GM19397 (cell line): ENCODE measurements at regions not wholly inside any gene's neighbourhood (a gene's known extent, or its start where the extent isn't known, plus 50 kb on each side); places are given as distances from the start of the nearest gene placed in this dataset.
"Not testable (repeated sequence)": the region's sequence is repeated elsewhere in the genome, so short reads cannot be mapped to it uniquely, and the experiment has no call there.

Experiments
- ATAC-seq: cut with Tn5 transposase; IDR thresholded peaks from one replicate; pipeline ENCODE4 v1.9.1; 2021; ENCODE audit warnings: mild to moderate bottlenecking, moderate library complexity; ENCODE audit not compliant: unreplicated experiment

DNA sequence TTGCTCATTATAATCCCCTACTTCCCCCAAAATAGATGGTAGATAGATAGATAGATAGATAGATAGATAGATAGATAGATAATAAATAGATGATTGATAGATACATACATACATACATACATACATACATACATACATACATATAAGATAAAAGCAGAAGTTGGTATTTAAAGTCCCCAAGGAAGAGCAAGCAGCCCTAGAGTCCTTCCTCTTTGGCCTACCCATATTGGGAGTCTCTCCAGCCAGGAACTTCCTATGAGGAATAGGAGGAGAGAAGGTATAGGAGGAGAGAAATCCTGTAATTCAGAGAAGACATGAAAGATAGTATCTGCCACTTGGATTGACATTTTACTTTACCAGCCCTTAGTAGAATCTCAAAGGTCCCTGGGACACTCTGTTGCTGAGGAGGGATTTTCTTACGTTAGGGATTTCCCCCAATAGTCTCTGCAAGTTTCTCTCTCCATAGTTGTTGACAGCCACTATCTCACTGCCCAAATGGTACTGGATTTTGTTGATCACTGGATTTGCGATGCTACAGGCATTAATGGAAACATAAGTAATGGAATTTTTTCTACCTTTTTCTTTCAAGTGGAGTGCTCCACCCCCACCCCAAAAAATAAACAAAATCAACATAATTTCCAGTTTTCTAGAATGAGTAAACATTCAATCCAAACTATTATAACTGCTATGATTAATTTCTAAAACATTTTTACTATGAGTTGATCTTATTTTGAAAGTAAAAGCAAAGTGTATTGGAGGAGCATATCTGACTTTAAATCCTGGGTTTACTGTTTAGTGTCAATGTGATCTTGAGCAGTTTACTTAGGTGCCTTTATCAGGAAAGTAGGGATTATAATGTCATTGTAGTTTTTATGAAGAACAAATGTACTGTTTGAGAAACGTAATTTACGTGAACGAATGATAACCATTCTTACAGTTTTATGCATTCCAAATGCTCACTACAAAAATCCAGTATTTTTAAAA is 93.2 kb upstream of the TNFSF4 start:
- ATAC-seq: no peak

DNA sequence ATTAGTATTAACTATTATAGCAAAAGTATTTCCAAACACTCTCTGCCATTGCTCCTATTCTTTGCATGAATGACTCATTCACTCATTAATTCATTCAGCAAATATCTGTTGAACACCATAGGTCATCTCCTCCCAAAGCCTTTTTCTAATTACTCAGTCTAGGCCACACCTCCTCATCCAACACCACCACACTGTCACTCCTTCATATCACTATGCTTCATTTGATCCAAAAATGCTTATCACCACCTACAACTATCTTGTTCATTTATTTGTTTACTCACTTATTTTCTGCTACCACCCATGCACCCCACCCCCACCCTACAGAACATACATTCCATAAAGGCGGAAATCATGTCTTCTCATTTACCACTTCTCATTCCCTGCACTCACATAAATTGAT is 94.4 kb upstream of the TNFSF4 start:
- no peak for ATAC-seq

DNA sequence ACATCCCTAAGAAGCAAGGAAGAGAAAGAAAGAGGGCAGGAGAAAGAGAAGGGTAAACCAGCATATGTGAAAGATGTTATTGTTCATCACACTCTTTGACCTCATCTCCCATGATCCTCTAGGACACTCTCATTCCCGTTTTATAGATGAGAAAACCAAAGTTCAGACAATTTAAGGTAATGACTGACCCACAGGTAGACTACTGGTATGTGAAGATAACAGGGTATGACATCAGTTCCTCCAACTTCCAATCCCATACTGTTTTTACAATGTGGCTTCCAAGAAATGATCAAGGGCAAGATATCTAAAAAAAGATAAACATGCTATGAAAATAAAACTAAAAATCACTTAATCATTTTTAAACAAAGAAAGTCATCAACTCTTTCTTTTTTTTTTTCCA is 95.2 kb upstream of the TNFSF4 start:
- no peak for ATAC-seq

DNA sequence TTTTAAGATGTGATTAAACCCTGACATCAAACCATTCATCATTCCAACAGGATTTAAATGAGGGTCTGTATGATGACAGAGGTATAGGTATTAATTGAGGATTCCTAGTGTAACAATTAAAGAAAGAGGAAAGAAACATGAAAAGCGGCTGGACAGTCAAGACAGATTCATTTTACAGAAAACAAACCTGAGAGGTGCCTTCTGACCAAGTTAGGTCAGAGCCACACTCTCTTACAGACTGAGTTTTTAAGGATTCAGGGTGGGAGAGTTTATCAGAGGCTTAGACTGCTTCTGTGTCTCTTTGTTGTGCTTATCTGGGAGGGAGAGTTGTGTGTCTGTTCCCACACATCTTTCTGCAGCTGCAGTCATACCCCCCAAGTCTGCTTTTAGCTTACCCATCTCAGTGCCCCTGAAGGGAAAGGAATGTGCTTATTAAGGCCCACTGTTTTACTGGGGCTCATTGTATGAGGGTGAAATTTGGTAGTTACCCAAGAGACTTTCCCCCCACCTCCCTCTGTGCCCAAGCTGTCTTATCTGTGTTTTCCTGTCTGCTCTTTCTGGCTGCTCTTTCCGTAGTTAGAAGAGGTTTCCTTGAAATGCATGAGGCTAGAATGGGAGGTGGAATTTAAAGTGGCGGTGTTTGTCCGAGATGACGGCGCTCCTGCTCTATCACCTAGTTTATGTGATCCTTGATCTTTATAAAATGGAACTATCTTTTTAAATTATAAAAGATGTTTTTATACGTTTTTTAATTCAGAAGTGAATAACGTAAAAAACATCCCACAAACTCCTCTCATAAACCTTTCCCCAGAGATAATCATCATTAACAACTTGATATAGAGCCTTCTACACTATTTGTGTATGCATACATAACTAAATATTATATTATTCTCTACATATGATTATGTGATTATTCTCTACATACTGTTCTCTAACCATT is 96.0 kb upstream of the TNFSF4 start:
- ATAC-seq: no peak

DNA sequence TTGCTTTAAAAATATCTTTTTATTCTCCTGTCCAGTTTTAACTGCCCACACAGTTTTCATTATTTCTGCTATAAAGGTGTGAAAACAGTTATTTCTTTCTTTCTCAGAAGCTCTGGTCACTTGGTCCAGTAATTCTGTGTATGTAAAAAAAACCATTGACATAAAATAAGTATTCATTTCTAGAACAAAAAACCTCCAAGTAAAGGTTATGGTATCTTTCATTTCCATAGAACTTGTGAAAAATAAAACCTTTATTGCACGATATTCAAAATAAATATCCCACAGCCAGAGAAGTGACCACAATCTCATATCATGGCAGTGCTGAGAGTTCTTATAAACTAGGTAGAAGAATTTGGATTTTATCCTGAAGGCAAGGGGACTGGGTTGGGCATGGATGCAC is 96.9 kb upstream of the TNFSF4 start:
- ATAC-seq: no peak

DNA sequence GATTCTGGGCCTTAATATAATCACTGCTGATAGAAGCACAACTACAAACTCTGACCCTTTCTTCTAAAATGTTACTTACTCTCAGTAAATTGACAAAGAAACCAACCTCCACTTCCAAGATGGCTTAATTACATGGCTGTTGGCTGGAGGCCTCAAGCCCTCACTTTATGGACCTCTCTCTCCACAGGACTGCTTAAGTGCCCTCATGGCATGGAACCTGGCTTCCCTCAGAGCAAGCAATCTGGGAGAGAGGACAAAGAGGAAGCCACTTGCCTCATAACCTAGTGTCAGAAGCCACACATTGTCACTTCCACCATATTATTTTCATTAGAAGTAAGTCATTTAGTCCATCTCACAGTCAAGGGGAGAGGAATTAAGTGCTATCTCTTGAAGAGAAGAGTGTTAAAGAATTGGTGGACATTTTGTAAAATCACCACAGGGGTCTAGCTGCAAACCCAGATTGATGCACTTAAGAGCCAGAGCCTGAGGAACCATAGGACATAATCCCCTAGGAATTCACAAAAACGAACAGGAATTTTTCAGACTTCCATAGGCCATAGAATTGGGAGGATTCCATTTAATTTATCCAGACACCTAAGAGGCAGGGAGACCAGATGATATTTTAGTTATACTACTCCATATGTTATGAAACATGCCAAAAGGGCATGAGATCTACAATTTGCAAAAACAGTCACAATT is 97.5 kb upstream of the TNFSF4 start:
- no peak for ATAC-seq

DNA sequence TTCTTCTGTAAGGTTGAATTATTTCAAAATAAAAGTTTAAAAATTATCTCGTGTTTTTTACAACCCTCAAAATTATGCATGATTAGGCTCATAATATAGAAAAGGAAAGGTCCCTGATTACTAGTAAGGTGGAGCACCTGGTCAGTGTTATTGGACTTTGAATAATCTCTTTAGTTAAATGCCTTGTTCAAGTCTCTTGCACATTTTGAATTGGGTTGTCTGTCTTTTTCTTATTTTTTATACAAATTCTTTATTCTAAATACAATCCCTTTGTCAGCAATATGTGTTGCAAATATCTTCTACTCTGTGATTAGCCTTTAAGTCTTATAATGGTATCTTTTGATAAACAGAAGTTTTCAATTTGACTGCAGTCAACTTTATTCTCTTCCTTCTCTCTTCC is 100.7 kb upstream of the TNFSF4 start:
- ATAC-seq: no peak

DNA sequence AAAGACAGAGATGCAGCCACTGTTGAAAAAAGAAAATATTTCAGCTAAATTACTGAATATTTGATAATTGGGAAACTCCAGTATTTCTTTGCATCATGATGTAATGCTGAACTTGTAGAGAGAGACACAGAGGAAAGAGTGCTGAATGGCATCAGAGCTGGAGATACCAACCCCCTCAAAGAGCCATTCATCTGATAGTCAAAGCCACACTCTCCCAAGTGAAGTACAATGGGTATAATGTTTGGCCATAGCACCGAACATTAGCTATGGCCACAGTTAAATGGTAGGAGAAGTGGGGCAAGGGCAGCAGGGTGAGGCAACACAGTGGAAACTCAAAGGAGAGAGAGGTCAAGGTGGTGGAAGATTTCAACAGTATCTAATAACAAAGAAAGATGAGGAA is 107.5 kb upstream of the TNFSF4 start:
- no peak for ATAC-seq

DNA sequence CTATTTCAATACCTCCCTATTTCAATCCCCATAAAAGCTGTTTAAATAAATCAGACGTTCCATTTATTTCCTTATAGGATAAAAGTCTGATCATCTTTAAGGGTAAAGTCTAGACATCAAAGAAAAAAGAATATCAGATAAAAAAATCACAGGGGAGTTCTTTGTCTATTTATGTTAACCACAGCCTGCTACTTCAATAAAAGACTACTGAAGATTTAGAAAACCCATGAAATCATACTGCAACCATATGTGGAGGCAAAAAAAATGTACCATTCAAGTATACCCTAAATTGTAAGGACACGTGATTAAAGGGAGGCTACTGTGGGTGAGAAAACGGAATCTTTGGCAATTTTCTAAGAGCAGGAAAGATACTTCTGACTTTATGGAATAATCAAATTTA is 108.2 kb upstream of the TNFSF4 start:
- ATAC-seq: no peak

DNA sequence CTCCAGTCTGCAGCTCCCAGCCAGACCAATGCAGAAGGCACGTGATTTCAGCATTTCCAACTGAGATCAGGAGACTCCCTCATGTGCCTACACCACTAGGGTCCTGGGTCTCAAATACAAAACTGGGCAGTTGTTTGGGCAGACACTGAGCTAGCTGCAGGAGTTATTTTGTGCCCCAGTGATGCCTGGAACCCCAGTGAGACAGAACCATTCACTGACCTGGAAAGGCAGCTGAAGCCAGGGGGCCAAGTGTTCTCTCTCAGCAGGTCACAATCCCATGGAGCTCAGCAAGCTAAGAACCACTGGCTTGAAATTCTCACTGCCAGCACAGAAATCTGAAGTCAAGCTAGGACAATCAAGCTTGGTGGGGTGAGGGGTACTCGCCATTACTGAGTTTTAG is 111.7 kb upstream of the TNFSF4 start:
- ATAC-seq: no peak

DNA sequence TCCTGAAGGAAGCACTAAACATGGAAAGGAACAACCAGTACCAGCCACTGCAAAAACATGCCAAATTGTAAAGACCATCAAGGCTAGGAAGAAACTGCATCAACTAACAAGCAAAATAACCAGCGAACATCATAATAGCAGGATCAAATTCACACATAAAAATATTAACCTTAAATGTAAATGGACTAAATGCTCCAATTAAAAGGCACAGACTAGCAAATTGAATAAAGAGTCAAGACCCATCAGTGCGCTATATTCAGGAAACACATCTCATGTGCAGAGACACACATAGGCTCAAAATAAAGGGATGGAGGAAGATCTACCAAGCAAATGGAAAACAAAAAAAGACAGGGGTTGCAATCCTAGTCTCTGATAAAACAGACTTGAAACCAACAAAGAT is 117.2 kb upstream of the TNFSF4 start:
- ATAC-seq: not testable (repeated sequence)

DNA sequence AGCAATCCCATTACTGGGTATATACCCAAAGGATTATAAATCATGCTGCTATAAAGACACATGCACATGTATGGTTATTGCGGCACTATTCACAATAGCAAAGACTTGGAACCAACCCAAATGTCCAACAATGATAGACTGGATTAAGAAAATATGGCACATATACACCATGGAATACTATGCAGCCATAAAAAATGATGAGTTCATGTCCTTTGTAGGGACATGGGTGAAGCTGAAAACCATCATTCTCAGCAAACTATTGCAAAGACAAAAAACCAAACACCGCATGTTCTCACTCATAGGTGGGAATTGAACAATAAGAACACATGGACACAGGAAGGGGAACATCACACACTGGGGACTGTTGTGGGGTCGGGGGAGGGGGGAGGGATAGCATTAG is 120.9 kb upstream of the TNFSF4 start:
- not testable (repeated sequence) for ATAC-seq

DNA sequence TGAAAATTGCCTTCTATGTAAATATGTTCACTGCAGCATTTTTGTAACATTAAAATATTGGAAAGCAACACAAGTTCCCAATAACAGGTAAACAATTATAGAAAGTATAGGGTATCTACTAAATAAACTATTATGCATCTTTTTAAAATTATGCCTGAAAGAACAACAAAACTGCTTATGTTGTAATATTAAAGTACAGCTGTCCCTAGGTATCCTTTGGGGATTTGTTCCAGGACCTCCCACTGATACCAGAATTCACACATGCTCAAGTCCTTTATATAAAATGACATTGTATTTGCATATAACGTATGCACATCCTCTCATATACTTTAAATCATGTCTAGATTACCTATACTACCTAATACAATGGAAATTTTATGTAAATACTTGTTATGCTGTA is 121.8 kb upstream of the TNFSF4 start:
- no peak for ATAC-seq

DNA sequence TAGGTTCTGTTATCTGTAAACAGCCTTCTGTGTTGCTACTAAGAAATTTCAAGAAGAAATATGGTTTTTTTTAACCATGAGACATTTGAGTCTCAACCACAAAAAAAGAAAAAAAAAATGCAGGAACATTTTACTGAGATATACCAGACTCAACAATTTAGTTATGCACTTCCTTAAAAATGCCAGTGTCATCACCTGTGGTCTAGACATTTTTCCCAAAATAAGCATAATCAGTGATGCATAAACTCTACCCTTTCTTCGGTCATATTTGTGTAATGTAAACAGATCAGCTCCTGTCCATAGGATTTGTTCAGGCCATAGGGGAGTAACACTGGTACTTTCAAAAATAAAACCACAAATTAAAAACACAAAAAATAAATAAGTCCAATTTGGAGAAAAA is 122.6 kb upstream of the TNFSF4 start:
- ATAC-seq: no peak

DNA sequence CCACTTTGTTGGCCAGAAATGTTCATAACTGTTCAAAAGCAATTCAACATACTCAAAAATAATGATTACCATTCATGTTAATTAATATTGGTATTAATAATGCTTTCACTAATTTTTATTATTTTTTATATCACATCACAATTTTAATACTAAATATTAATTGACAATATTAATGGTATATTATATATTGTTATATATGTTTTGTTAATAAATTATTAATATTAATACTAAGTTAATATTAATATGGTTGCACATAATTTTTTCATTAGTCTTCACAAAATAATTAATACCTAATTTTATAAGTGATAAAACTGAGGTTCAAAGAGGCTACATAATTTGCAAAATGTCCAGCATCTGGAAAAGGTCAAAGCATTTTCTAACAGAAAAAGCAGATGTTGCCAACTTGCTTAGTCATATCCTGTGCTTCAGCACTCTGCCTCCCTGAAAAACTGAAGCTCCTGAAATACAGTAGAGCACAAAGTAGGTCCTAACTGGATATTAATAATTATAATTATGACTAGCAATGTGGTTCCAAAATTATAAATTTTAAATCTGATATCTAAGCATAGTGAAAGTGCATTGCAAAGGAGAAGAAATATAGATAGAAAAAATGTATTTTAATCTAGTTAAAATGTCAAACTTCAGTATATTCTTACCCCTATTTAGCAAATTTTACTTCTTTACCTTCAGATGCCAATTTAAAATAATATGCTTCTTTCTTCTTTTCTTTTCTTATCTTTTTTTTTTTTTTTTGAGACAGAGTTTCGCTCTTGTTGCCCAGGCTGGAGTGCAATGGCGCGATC is 123.2 kb upstream of the TNFSF4 start:
- no peak for ATAC-seq

DNA sequence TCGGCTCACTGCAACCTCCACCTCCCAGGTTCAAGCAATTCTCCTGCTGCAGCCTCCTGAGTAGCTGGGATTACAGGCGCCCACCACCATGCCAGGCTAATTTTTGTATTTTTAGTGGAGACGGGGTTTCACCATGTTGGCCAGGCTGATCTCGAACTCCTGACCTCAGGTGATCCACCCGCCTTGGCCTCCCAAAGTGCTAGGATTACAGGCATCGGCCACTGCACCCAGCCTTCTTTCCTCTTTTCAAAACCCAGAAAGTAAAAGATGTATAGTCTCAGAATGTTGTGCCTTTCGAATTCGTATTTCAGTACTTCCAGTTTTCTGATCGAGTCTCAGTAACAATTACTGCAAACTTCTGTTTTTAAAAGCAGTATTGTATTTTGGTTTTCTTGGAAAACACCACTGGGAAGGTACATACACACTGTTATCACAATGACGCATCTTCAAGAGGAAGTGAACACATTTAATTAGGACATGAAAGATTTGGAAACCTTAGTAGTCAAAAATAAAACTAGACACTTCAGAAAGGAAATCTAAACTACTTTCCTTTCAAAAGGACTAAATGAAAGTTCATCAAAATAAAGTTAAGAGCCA is 123.9 kb upstream of the TNFSF4 start:
- not testable (repeated sequence) for ATAC-seq

DNA sequence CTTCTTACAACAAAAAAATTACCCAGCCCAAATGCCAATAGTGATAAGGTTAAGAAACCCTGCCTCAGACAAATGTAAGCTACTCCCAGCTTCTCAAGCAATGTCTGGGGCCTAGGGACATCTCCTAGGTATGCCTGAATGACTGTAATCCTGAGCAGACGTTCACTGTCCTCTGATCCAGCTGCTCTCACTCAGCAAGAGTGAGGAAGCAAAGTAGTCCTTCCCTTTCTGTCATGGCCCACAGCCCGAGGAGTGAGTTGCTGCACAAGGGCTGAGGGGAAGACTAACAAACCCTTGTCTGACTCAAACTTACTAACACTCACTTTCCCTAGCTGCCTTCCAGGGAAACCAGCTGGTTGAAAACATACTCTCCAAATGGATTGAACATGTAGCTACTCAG is 124.9 kb upstream of the TNFSF4 start:
- no peak for ATAC-seq

DNA sequence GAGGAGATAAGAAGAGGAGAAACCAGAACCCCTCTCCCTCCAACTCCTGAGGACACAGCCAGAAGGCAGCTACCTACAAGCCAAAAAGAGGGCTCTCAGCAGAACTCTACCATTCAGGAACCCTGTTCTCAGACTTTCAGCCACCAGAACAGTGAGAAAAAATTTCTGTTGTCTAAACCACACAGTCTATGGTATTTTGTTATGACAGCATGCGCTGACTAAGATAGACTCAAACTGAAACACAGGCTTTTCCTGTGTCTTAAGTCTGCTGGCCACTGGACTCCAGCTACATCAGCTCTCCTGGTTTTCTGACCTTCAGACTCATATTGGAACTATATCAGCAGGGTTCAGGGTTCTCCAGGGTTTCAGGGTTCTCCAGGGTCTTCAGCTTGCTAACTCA is 126.5 kb upstream of the TNFSF4 start:
- no peak for ATAC-seq

DNA sequence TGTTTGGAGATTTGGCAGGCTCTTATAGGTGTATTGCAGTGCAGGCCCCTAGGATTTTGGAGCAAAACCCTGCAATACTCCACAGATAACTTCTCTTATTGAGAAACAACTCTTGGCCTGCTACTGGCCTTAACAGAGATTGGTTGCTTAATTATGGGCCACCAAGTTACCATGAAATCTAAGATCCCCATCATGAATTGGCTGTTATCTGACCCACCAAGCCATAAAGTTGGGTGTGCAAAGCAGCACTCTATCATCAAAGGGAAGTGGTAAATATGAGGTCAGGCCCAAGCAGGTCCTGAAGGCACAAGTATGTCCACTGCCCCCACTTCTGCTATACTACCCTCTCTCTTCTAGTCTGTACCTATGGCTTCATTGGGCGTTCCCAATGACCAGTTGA is 130.0 kb upstream of the TNFSF4 start:
- ATAC-seq: no peak

DNA sequence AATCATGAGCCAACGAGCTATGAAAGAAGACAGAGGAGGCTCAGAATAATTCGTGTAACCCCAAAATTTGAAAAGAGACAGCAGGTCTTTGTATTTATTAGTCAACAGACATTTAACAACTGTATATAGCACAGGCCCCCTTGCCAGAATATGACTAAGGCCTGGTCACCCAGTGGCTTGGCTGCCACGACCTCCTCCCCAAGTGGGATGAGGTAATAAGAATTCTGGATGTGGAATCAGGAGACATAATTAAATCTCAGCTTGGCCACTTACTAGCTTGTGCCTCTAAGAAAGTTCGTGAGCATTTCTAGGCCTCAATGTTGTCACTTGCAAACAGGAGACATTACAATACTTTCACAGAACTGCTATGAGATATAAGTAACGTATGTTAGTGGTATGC is 134.2 kb upstream of the TNFSF4 start:
- ATAC-seq: no peak
